ENCODE measurements at regions not wholly inside any gene's neighbourhood (a gene's known extent, or its start where the extent isn't known, plus 50 kb on each side); places are given as distances from the start of the nearest gene placed in this dataset.

DNA sequence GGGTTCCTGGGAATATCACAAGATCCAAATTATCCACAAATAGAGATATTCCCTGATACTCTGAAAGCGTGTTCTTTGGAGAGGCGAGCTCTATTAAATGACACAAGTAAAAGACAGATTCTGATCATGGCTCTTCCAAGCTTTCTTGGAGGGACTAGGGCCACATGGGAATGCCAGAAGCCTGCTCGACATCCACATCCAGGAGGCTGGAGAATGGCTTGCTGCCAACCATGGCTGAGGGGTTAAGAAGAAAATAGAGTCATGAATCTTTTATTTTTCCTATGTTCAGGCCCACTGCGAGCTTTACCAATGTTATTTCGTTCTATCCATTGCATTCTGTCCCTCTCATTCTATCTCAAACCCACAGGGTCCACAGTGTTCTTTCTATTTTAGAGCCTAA lies 1018.0 kb upstream of the CELF2 start:
- TF ChIP-seq SMC3 (IDR thresholded peaks at IDR 0.05) (no peak), EP300 (IDR thresholded peaks at IDR 0.05) (no peak), JUNB (IDR thresholded peaks at IDR 0.05) (no peak), POLR2A (IDR thresholded peaks at IDR 0.05; ENCODE audit: low read length) (no peak), HDAC2 (IDR thresholded peaks at IDR 0.05) (no peak), RAD21 (conservative IDR thresholded peaks at IDR 0.05 in 1 of 2, IDR thresholded peaks at IDR 0.05 in 1 of 2) (no peak), CEBPB (IDR thresholded peaks at IDR 0.05) (no peak), RNF2 (IDR thresholded peaks at IDR 0.05; ENCODE audit: borderline replicate concordance, low read depth) (no peak), MAZ (IDR thresholded peaks at IDR 0.05; ENCODE audit: borderline replicate concordance, low read depth, low read length) (no peak), RFX5 (IDR thresholded peaks at IDR 0.05) (no peak), ESRRA (IDR thresholded peaks at IDR 0.05; ENCODE audit: borderline replicate concordance, low read length) (no peak)
- TF ChIP-seq, protein P1, sequence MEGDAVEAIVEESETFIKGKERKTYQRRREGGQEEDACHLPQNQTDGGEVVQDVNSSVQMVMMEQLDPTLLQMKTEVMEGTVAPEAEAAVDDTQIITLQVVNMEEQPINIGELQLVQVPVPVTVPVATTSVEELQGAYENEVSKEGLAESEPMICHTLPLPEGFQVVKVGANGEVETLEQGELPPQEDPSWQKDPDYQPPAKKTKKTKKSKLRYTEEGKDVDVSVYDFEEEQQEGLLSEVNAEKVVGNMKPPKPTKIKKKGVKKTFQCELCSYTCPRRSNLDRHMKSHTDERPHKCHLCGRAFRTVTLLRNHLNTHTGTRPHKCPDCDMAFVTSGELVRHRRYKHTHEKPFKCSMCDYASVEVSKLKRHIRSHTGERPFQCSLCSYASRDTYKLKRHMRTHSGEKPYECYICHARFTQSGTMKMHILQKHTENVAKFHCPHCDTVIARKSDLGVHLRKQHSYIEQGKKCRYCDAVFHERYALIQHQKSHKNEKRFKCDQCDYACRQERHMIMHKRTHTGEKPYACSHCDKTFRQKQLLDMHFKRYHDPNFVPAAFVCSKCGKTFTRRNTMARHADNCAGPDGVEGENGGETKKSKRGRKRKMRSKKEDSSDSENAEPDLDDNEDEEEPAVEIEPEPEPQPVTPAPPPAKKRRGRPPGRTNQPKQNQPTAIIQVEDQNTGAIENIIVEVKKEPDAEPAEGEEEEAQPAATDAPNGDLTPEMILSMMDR (IDR thresholded peaks at IDR 0.05) = no peak
- TF ChIP-seq, protein P2, sequence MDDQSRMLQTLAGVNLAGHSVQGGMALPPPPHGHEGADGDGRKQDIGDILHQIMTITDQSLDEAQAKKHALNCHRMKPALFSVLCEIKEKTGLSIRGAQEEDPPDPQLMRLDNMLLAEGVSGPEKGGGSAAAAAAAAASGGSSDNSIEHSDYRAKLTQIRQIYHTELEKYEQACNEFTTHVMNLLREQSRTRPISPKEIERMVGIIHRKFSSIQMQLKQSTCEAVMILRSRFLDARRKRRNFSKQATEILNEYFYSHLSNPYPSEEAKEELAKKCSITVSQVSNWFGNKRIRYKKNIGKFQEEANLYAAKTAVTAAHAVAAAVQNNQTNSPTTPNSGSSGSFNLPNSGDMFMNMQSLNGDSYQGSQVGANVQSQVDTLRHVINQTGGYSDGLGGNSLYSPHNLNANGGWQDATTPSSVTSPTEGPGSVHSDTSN (IDR thresholded peaks at IDR 0.05) = no peak
- TF ChIP-seq, protein P3, sequence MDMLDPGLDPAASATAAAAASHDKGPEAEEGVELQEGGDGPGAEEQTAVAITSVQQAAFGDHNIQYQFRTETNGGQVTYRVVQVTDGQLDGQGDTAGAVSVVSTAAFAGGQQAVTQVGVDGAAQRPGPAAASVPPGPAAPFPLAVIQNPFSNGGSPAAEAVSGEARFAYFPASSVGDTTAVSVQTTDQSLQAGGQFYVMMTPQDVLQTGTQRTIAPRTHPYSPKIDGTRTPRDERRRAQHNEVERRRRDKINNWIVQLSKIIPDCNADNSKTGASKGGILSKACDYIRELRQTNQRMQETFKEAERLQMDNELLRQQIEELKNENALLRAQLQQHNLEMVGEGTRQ (IDR thresholded peaks at IDR 0.05) = no peak
